ENCODE measurements at regions not wholly inside any gene's neighbourhood (a gene's known extent, or its start where the extent isn't known, plus 50 kb on each side); places are given as distances from the start of the nearest gene placed in this dataset.

DNA sequence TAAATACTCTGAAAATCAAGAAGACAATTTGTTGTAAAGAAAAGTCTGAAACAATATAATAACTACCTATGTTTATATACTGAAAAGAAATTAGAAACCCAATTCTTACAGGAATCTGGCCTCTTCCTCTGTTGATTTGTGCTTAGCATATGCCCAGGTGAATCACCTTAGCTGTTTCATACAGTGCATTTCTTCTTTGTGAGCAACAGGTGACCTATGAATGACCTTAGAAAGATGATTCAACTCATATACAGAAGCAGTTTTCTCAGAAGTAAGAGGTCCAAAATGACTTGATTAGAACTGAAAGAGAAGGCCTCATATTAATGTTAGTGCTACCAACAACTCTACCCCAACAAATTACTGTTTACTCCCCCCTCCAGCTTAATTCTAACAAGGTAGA is 419.5 kb upstream of the ID4 start:
- H3K27me3 ChIP-seq (ENCODE audit: insufficient read depth, low read length), result no peaks in the 10 kb centered on the region
- H3K9me3 ChIP-seq (ENCODE audit: control insufficient read depth in 1 of 2, insufficient read depth in 1 of 2, low read depth in 1 of 2, low read length in 2 of 2), result no peaks in the 10 kb centered on the region
- DNase-seq (ENCODE audit: low read depth, low spot score) (peak; percentile 90), ATAC-seq (peak; percentile 87)
- H3K4me2 ChIP-seq (ENCODE audit: low read length), result peak overlapping the region; percentile 69
- peak overlapping the region; percentile 77 for H2AFZ ChIP-seq (ENCODE audit: low read depth, low read length, poor library complexity, severe bottlenecking)
- intact Hi-C loops (cut with micrococcal nuclease), result loop anchor here (5.0 kb wide), 1 partner anchor 75 kb away; no protein-coding TSS in a partner anchor
- ChIA-PET POLR2A (interaction anchor here (1.0 to 1.3 kb wide), 3 partner anchors 23 to 393 kb away, joined by 3 to 6 read pairs (median 4); no protein-coding TSS in a partner anchor), RAD21 (ENCODE audit: low non-redundant PET in 1 of 2, low total read pairs in 2 of 2, uncharacterized antibody in 2 of 2, unreplicated experiment in 2 of 2) (no interaction called here), CTCF (no interaction called here)
- H3K4me1 ChIP-seq (ENCODE audit: control insufficient read depth in 1 of 2, insufficient read depth in 2 of 2, low read length in 2 of 2), result peaks cover 45 to 60% of the 10 kb centered on the region in 2 experiments
- no peaks in the 10 kb centered on the region for H3K36me3 ChIP-seq (ENCODE audit: control insufficient read depth in 1 of 2, insufficient read depth in 2 of 2, low read length in 2 of 2)
- H3K9ac ChIP-seq (ENCODE audit: low read length), result peak overlapping the region; percentile 52
- H4K20me1 ChIP-seq (ENCODE audit: insufficient read depth), result no peaks in the 10 kb centered on the region
- peak overlapping the region in 1 of 2 experiments; percentile 1; a peak in 1 of 4 replicates for H3K4me3 ChIP-seq (replicated peaks in 1 of 2; ENCODE audit: low read depth in 1 of 2, low read length in 2 of 2)
- H3K27ac ChIP-seq (ENCODE audit: low read depth, low read length), result peak overlapping the region; percentile 81
- no peaks in the 10 kb centered on the region for H3K9me2 ChIP-seq (ENCODE audit: insufficient read depth)
- no TSS peak for BruUV-seq (replicated peaks)
- H3K79me2 ChIP-seq (ENCODE audit: insufficient read depth, low read length), result no peaks in the 10 kb centered on the region
- no peak; the same call in 1 of the 2 replicates for TF ChIP-seq ELF1 (IDR thresholded peaks at IDR 0.05; ENCODE audit: borderline replicate concordance, low read depth)
- TF ChIP-seq SRF (IDR thresholded peaks at IDR 0.05; ENCODE audit: low read depth), result peak; percentile 68; the same call in 1 of the 2 replicates
- TF ChIP-seq, protein P1, sequence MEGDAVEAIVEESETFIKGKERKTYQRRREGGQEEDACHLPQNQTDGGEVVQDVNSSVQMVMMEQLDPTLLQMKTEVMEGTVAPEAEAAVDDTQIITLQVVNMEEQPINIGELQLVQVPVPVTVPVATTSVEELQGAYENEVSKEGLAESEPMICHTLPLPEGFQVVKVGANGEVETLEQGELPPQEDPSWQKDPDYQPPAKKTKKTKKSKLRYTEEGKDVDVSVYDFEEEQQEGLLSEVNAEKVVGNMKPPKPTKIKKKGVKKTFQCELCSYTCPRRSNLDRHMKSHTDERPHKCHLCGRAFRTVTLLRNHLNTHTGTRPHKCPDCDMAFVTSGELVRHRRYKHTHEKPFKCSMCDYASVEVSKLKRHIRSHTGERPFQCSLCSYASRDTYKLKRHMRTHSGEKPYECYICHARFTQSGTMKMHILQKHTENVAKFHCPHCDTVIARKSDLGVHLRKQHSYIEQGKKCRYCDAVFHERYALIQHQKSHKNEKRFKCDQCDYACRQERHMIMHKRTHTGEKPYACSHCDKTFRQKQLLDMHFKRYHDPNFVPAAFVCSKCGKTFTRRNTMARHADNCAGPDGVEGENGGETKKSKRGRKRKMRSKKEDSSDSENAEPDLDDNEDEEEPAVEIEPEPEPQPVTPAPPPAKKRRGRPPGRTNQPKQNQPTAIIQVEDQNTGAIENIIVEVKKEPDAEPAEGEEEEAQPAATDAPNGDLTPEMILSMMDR (IDR thresholded peaks at IDR 0.05 in 2 of 3, conservative IDR thresholded peaks at IDR 0.05 in 1 of 3; ENCODE audit: borderline replicate concordance in 1 of 3, insufficient read depth in 1 of 3, low read depth in 2 of 3, low read length in 2 of 3), result no peak
- peak; percentile 87 for TF ChIP-seq SP1 (IDR thresholded peaks at IDR 0.05; ENCODE audit: low read depth)
- TF ChIP-seq FOSL1 (IDR thresholded peaks at IDR 0.05; ENCODE audit: low read depth), result peak; percentile 91
- TF ChIP-seq ZNF274 (IDR thresholded peaks at IDR 0.05; ENCODE audit: low read depth, low read length), result no peak
- peak; percentile 75 for TF ChIP-seq SIN3A (IDR thresholded peaks at IDR 0.05; ENCODE audit: low read depth)
- TF ChIP-seq, protein P2, sequence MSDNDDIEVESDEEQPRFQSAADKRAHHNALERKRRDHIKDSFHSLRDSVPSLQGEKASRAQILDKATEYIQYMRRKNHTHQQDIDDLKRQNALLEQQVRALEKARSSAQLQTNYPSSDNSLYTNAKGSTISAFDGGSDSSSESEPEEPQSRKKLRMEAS (IDR thresholded peaks at IDR 0.05), result 0 out of 2 replicates have a peak, but pooled peaks have one; percentile 55
- TF ChIP-seq EGR1 (IDR thresholded peaks at IDR 0.05; ENCODE audit: low read depth), result no peak
- no peak for TF ChIP-seq YY1 (IDR thresholded peaks at IDR 0.05; ENCODE audit: extremely low read depth, insufficient replicate concordance, low read depth, low read length)
- peak; percentile 97 for TF ChIP-seq CBX3 (IDR thresholded peaks at IDR 0.05; ENCODE audit: low read depth)
- TF ChIP-seq CEBPB (IDR thresholded peaks at IDR 0.05; ENCODE audit: low read depth), result peak; percentile 83
- TF ChIP-seq, protein P3, sequence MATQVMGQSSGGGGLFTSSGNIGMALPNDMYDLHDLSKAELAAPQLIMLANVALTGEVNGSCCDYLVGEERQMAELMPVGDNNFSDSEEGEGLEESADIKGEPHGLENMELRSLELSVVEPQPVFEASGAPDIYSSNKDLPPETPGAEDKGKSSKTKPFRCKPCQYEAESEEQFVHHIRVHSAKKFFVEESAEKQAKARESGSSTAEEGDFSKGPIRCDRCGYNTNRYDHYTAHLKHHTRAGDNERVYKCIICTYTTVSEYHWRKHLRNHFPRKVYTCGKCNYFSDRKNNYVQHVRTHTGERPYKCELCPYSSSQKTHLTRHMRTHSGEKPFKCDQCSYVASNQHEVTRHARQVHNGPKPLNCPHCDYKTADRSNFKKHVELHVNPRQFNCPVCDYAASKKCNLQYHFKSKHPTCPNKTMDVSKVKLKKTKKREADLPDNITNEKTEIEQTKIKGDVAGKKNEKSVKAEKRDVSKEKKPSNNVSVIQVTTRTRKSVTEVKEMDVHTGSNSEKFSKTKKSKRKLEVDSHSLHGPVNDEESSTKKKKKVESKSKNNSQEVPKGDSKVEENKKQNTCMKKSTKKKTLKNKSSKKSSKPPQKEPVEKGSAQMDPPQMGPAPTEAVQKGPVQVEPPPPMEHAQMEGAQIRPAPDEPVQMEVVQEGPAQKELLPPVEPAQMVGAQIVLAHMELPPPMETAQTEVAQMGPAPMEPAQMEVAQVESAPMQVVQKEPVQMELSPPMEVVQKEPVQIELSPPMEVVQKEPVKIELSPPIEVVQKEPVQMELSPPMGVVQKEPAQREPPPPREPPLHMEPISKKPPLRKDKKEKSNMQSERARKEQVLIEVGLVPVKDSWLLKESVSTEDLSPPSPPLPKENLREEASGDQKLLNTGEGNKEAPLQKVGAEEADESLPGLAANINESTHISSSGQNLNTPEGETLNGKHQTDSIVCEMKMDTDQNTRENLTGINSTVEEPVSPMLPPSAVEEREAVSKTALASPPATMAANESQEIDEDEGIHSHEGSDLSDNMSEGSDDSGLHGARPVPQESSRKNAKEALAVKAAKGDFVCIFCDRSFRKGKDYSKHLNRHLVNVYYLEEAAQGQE (IDR thresholded peaks at IDR 0.05; ENCODE audit: low read depth), result no peak
- no peak; the same call in 1 of the 2 replicates for TF ChIP-seq RAD21 (IDR thresholded peaks at IDR 0.05; ENCODE audit: low read depth)
- TF ChIP-seq JUND (IDR thresholded peaks at IDR 0.05), result peak; percentile 88
- TF ChIP-seq, protein P4, sequence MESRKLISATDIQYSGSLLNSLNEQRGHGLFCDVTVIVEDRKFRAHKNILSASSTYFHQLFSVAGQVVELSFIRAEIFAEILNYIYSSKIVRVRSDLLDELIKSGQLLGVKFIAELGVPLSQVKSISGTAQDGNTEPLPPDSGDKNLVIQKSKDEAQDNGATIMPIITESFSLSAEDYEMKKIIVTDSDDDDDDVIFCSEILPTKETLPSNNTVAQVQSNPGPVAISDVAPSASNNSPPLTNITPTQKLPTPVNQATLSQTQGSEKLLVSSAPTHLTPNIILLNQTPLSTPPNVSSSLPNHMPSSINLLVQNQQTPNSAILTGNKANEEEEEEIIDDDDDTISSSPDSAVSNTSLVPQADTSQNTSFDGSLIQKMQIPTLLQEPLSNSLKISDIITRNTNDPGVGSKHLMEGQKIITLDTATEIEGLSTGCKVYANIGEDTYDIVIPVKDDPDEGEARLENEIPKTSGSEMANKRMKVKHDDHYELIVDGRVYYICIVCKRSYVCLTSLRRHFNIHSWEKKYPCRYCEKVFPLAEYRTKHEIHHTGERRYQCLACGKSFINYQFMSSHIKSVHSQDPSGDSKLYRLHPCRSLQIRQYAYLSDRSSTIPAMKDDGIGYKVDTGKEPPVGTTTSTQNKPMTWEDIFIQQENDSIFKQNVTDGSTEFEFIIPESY (IDR thresholded peaks at IDR 0.05; ENCODE audit: extremely low read depth, insufficient replicate concordance, low read length), result peak; percentile 57
- TF ChIP-seq, protein P5, sequence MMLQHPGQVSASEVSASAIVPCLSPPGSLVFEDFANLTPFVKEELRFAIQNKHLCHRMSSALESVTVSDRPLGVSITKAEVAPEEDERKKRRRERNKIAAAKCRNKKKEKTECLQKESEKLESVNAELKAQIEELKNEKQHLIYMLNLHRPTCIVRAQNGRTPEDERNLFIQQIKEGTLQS (IDR thresholded peaks at IDR 0.05), result peak; percentile 41; the same call in 1 of the 2 replicates
- TF ChIP-seq POLR2AphosphoS5 (IDR thresholded peaks at IDR 0.05; ENCODE audit: low read depth, low read length), result peak; percentile 97
- TF ChIP-seq ZFX (IDR thresholded peaks at IDR 0.05), result no peak
- no peak for TF ChIP-seq EZH2 (IDR thresholded peaks at IDR 0.05)
- peak; percentile 70 for TF ChIP-seq POLR2A (IDR thresholded peaks at IDR 0.05; ENCODE audit: borderline replicate concordance, extremely low read depth, insufficient read depth, insufficient read length)
